SK-N-SH (cell line): ENCODE measurements at regions not wholly inside any gene's neighbourhood (a gene's known extent, or its start where the extent isn't known, plus 50 kb on each side); places are given as distances from the start of the nearest gene placed in this dataset.

ENCODE experiments used
- CTCF ChIA-PET: fragments of 300-600, 350-600 bp; formaldehyde crosslinking; extraction: SDS; loops from one replicate; lab custom pipeline; 2021; lab: Yijun Ruan, JAX
- POLR2A ChIA-PET: fragments of 350-600 bp; sonication (Branson Sonifier 250); formaldehyde crosslinking; extraction: SDS; loops from one replicate; lab custom pipeline; 2020; ENCODE audit warnings: antibody characterized with exemption, inconsistent platforms; lab: Yijun Ruan, JAX
- DNase-seq: peaks from one replicate; pipeline ENCODE4 v3.0.0; 2012
- H2AFZ ChIP-seq: fragments of 200-600 bp; sonication (generic); 2 replicates; pipeline ENCODE4 v1.8.1; 2016; ENCODE audit warnings: antibody characterized with exemption, mild to moderate bottlenecking, low read depth
- H3F3A ChIP-seq: fragments of 200-600 bp; sonication (generic); replicated peaks from 2 replicates; pipeline ENCODE3; 2016; ENCODE audit warnings: antibody characterized with exemption, mild to moderate bottlenecking; ENCODE audit not compliant: insufficient read depth
- H3K27ac ChIP-seq, 2 experiments: fragments of 200-500 bp in 1 of 2; fragments of 200-600 bp in 1 of 2; sonication (Bioruptor generic) in 1 of 2; sonication (generic), shearing (Covaris generic) in 1 of 2; 2 replicates each; pipeline versions ENCODE4 v1.5.1 to v1.6.1; 2014 to 2016; ENCODE audit warnings: low read depth in 2 of 2, inconsistent platforms in 1 of 2, low read length in 1 of 2, mild to moderate bottlenecking in 1 of 2, mixed read lengths in 1 of 2
- H3K27me3 ChIP-seq: fragments of 200-600 bp; sonication (generic), shearing (Covaris generic); 2 replicates; pipeline ENCODE4 v1.6.1; 2016; ENCODE audit warnings: mixed run types; ENCODE audit not compliant: insufficient read depth
- H3K36me3 ChIP-seq, 2 experiments: fragments of 200-500 bp in 1 of 2; fragments of 200-600 bp in 1 of 2; sonication (Bioruptor generic) in 1 of 2; sonication (generic) in 1 of 2; replicated peaks in 1 of 2; 2 replicates each; pipeline versions ENCODE3 to v1.5.1; 2014 to 2016; ENCODE audit warnings: low read length in 1 of 2, mild to moderate bottlenecking in 1 of 2; ENCODE audit not compliant: insufficient read depth in 2 of 2, control insufficient read depth in 1 of 2
- H3K4me1 ChIP-seq, 2 experiments: fragments of 200-500 bp in 1 of 2; fragments of 200-600 bp in 1 of 2; sonication (Bioruptor generic) in 1 of 2; sonication (generic), shearing (Covaris generic) in 1 of 2; 2 replicates each; pipeline versions ENCODE4 v1.5.1 to v1.6.1; 2014 to 2016; ENCODE audit warnings: low read depth in 1 of 2, low read length in 1 of 2, mixed run types in 1 of 2; ENCODE audit not compliant: insufficient read depth in 2 of 2, control insufficient read depth in 1 of 2
- H3K4me2 ChIP-seq: fragments of 200-600 bp; sonication (generic), shearing (Covaris generic); 2 replicates; pipeline ENCODE4 v1.6.1; 2017; ENCODE audit warnings: mixed run types
- H3K4me3 ChIP-seq, 2 experiments: fragments of 200-500 bp in 1 of 2; fragments of 200-600 bp in 1 of 2; sonication (Bioruptor generic) in 1 of 2; sonication (generic), shearing (Covaris generic) in 1 of 2; 2 replicates each; pipeline versions ENCODE4 v1.5.1 to v1.8.1; 2014 to 2016; ENCODE audit warnings: low read depth in 2 of 2, inconsistent platforms in 1 of 2, low read length in 1 of 2, mild to moderate bottlenecking in 1 of 2, mixed read lengths in 1 of 2, moderate library complexity in 1 of 2
- H3K79me2 ChIP-seq: fragments of 200-600 bp; sonication (generic); 2 replicates; pipeline ENCODE4 v1.8.1; 2017; ENCODE audit warnings: mild to moderate bottlenecking; ENCODE audit not compliant: insufficient read depth
- H3K9ac ChIP-seq: fragments of 200-600 bp; sonication (generic); 2 replicates; pipeline ENCODE4 v1.6.1; 2017; ENCODE audit warnings: mixed run types
- H3K9me2 ChIP-seq: fragments of 200-600 bp; sonication (generic); 2 replicates; pipeline ENCODE4 v1.6.1; 2017; ENCODE audit warnings: mixed run types
- H3K9me3 ChIP-seq: fragments of 200-600 bp; sonication (generic); 2 replicates; pipeline ENCODE4 v1.6.1; 2017; ENCODE audit warnings: mixed run types, mild to moderate bottlenecking, moderate library complexity
- H4K20me1 ChIP-seq: fragments of 200-600 bp; sonication (generic); 2 replicates; pipeline ENCODE4 v1.6.1; 2017; ENCODE audit warnings: mild to moderate bottlenecking, mixed run types; ENCODE audit not compliant: insufficient read depth
- CHD2 ChIP-seq: fragments of 150-350 bp; IDR thresholded peaks from 2 replicates; pipeline ENCODE4 v1.6.1; 2018; ENCODE audit warnings: low read length; ENCODE audit not compliant: partially characterized antibody
- EP300 ChIP-seq, 2 experiments: IDR thresholded peaks; 2 replicates each; pipeline versions ENCODE4 v1.4.0 to v1.6.1; 2012; ENCODE audit warnings: borderline replicate concordance in 1 of 2, low read depth in 1 of 2, low read length in 1 of 2
- EZH2phosphoT487 ChIP-seq: fragments of 200-600 bp; sonication (generic); IDR thresholded peaks from 2 replicates; pipeline ENCODE4 v1.6.1; 2017; ENCODE audit warnings: low read depth, mixed run types, mild to moderate bottlenecking, antibody characterized with exemption, moderate library complexity, borderline replicate concordance
- FOXJ3 ChIP-seq: sonication (generic); formaldehyde crosslinking; IDR thresholded peaks from 2 replicates; pipeline ENCODE4 v1.5.1; 2020; ENCODE audit warnings: mild to moderate bottlenecking, missing genetic modification reagents
- FOXM1 ChIP-seq: IDR thresholded peaks from 2 replicates; pipeline ENCODE4 v1.4.0; 2012; ENCODE audit warnings: low read depth, mild to moderate bottlenecking
- JUND ChIP-seq: IDR thresholded peaks from 2 replicates; pipeline ENCODE4 v1.4.0; 2012
- MEF2A ChIP-seq: IDR thresholded peaks from 2 replicates; pipeline ENCODE4 v1.4.0; 2012; ENCODE audit warnings: low read depth, borderline replicate concordance
- NFIC ChIP-seq: IDR thresholded peaks from 2 replicates; pipeline ENCODE4 v1.4.0; 2012; ENCODE audit warnings: borderline replicate concordance
- NRF1 ChIP-seq: IDR thresholded peaks from 2 replicates; pipeline ENCODE4 v1.6.1; 2012; ENCODE audit warnings: low read depth, mild to moderate bottlenecking, low read length
- RCOR1 ChIP-seq: fragments of 150-350 bp; IDR thresholded peaks from 2 replicates; pipeline ENCODE4 v1.6.1; 2017; ENCODE audit warnings: antibody characterized with exemption, low read length
- RXRA ChIP-seq: IDR thresholded peaks from 2 replicates; pipeline ENCODE4 v1.4.0; 2012; ENCODE audit warnings: low read depth, mild to moderate bottlenecking, borderline replicate concordance
- SIN3A ChIP-seq: IDR thresholded peaks from 2 replicates; pipeline ENCODE4 v1.6.1; 2012; ENCODE audit warnings: low read depth, mild to moderate bottlenecking, low read length, moderate library complexity, borderline replicate concordance
- YY1 ChIP-seq: IDR thresholded peaks from 2 replicates; pipeline ENCODE4 v1.4.0; 2012; ENCODE audit warnings: low read depth, mild to moderate bottlenecking
- WGBS: methylation state at CpG from one replicate; pipeline ENCODE4 v1.1.6; 2017; ENCODE audit warnings: low lambda C conversion rate; 5-methylcytosine and 5-hydroxymethylcytosine counted together
- TF ChIP-seq, protein P1 (sequence below): fragments of 150-350 bp; IDR thresholded peaks from 2 replicates; pipeline ENCODE4 v1.6.1; 2017; ENCODE audit warnings: antibody characterized with exemption, low read length, low read depth, borderline replicate concordance
- TF ChIP-seq, protein P2 (sequence below): IDR thresholded peaks from 2 replicates; pipeline ENCODE4 v1.4.0; 2012; ENCODE audit warnings: low read depth, borderline replicate concordance

DNA sequence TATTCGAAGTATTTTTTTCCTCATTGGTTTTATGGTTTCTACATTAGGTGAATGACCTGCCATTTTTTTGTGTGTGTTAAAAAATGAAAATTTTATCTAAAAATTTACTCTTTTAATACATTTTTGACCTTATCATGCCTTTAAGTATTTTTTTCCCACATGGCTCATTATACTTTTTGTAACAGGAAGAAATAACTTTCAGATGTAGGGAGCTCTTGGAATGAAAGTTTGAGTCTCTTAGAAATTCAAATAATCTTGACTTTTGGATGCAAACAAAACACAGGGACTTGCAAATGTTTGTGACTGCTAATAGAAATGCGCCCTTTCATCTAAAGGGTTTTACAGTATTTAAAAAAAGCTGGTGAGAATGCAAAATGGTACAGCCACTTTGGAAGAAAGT, 457.9 kb downstream of the KLF5 start:
- no peaks in the 10 kb centered on the region for H3K27me3 ChIP-seq
- no peak for TF ChIP-seq FOXJ3 (CRISPR knock-in tag)
- TF ChIP-seq EZH2phosphoT487 = no peak
- TF ChIP-seq CHD2 = no peak
- TF ChIP-seq, protein P1, sequence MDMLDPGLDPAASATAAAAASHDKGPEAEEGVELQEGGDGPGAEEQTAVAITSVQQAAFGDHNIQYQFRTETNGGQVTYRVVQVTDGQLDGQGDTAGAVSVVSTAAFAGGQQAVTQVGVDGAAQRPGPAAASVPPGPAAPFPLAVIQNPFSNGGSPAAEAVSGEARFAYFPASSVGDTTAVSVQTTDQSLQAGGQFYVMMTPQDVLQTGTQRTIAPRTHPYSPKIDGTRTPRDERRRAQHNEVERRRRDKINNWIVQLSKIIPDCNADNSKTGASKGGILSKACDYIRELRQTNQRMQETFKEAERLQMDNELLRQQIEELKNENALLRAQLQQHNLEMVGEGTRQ = no peak
- H2AFZ ChIP-seq = no peak overlapping the region
- no peak overlapping the region for H3K27ac ChIP-seq
- POLR2A ChIA-PET = no interaction called here
- H3K9me2 ChIP-seq = no peaks in the 10 kb centered on the region
- WGBS = 44% methylated on average over 2 of the region's 2 CpGs
- H3K9ac ChIP-seq = no peak overlapping the region
- no peaks in the 10 kb centered on the region for H3K79me2 ChIP-seq
- no peak overlapping the region for H3K4me3 ChIP-seq
- DNase-seq = no peak
- CTCF ChIA-PET = no interaction called here
- H3K4me1 ChIP-seq = no peaks in the 10 kb centered on the region
- no peak overlapping the region for H3K4me2 ChIP-seq
- no peaks in the 10 kb centered on the region for H4K20me1 ChIP-seq
- no peaks in the 10 kb centered on the region for H3F3A ChIP-seq
- no peaks in the 10 kb centered on the region for H3K36me3 ChIP-seq
- H3K9me3 ChIP-seq = no peaks in the 10 kb centered on the region

DNA sequence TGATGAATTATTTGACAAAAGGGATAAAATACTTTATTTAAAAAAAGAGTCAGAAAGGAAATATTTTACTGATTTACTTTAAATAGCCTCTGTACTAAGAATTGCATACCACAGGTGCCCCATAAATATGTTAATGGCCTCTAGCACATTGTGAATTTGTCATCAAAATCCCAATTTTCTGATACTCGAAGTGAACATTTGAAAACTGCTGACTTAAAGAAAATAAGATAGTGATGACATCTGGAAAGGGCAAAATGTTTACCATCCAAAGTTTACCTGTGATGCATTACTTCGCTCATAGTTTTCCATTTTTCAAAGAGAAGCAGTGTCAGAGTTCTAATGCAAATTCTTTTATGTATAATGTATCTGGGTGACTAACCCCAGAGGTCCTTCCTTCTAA, 455.4 kb downstream of the KLF5 start:
- CTCF ChIA-PET = no interaction called here
- no peak for TF ChIP-seq EP300 (IDR thresholded peaks at IDR 0.05; ENCODE audit: borderline replicate concordance in 1 of 2, low read depth in 1 of 2, low read length in 1 of 2)
- no peak for TF ChIP-seq YY1
- no peak for TF ChIP-seq SIN3A
- no peak for TF ChIP-seq NFIC
- no peak for TF ChIP-seq RXRA
- no peak for TF ChIP-seq JUND
- TF ChIP-seq CHD2 = no peak
- no peak for TF ChIP-seq MEF2A
- TF ChIP-seq RCOR1 = no peak
- TF ChIP-seq, protein P2, sequence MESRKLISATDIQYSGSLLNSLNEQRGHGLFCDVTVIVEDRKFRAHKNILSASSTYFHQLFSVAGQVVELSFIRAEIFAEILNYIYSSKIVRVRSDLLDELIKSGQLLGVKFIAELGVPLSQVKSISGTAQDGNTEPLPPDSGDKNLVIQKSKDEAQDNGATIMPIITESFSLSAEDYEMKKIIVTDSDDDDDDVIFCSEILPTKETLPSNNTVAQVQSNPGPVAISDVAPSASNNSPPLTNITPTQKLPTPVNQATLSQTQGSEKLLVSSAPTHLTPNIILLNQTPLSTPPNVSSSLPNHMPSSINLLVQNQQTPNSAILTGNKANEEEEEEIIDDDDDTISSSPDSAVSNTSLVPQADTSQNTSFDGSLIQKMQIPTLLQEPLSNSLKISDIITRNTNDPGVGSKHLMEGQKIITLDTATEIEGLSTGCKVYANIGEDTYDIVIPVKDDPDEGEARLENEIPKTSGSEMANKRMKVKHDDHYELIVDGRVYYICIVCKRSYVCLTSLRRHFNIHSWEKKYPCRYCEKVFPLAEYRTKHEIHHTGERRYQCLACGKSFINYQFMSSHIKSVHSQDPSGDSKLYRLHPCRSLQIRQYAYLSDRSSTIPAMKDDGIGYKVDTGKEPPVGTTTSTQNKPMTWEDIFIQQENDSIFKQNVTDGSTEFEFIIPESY = no peak
- no peak for TF ChIP-seq NRF1
- TF ChIP-seq FOXM1 = no peak
- WGBS = 19% methylated on average over 2 of the region's 2 CpGs

More for the DNA sequence above, 455.4 kb downstream of the KLF5 start:
- Histone ChIP-seq H3K27me3 (no peaks in the 10 kb centered on the region), H3K9me2 (no peaks in the 10 kb centered on the region), H3K9me3 (no peaks in the 10 kb centered on the region), H3K9ac (no peak overlapping the region), H4K20me1 (no peaks in the 10 kb centered on the region), H3K27ac (no peak overlapping the region), H3K4me2 (no peak overlapping the region), H2AFZ (no peak overlapping the region), H3K4me1 (no peaks in the 10 kb centered on the region), H3F3A (no peaks in the 10 kb centered on the region), H3K79me2 (no peaks in the 10 kb centered on the region), H3K4me3 (no peak overlapping the region), H3K36me3 (no peaks in the 10 kb centered on the region)
- POLR2A ChIA-PET = no interaction called here
- no peak for DNase-seq
